ENCODE measurements at regions not wholly inside any gene's neighbourhood (a gene's known extent, or its start where the extent isn't known, plus 50 kb on each side); places are given as distances from the start of the nearest gene placed in this dataset.

DNA sequence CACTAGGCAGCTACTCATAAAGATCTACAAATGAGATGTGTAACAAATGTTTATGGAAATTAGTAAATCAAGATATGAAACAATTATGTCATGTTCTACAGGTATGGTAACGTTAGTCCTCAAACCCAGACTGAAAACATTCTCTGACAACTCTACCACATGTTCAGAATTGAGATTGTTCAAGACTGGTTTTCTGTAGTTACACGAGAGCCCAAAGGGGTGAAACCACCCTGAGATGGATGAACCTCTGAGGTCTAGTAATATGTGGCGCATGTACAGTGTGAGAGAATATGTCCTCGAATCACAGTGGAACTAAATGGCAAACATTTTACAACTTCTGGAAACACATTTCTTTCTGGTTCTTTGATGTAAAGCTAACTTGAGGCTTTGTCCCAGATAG lies 614.3 kb downstream of the ZEB2 start:
- intact Hi-C loops (cut with DNase I) = no loop called here
- no peak for DNase-seq

DNA sequence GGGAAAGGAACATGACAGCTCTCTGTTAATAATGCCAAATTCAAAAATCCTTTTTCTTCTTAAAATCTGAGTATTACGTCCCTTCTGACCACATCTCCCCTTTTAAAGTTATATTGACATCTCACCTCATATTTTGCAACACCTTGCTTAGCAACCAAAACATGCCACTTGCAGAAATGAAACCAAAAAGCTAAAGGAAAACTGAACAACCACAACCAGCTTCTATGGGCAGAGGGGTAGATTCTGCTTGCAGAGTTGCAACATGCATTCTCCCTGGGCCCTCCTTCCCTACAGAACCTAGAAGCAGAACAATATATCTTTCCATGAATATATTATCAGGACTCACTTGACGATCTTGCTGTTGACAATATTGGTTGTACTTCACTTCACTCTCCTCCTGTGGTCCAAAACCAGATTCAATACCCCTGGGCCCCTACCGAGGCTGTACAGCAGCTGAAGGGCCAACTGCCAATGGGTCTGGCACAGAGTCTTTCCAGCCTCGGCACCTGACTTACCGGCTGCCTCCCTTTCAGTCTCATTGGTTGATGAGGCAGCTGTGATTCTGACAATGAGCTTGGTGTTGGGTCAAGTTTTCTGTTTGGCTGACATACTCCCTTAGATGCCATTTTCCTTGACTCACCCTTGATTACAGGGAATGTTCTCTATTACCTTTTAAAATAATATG lies 616.6 kb downstream of the ZEB2 start:
- peak in 4 of 10 donors; percentile 6 to 62 (median 19) for DNase-seq
- intact Hi-C loops (cut with DNase I) = no loop called here

DNA sequence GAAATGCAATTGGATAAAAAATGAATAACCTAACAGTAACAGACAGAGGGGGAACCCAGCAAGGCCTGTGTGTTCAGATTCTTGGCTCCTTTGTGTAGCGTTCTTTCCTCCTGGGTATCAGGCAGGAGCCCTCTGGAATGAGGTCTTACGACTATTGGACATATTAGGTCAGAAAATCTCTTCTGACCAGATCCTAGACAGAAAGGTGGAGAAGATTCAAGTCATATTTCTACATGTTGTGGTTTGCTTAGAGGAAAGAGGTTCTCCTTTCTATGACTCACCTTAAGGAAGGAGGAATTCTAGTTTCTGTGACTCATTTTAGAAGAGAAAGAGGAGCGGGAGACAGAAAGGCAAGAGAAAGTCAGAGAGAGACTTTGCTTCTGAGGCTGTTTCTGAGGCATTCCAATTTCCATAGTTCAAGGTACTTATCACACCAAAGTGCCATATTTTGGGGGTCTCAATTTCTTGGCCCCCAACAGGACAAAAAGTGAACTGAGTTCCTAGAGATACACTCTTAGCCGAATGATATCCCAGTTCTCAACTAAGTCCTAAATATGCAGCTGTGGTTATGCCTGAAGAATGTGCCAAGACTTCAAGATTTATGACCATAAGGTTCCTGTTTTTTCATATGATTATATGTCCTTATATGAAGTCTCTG lies 618.6 kb downstream of the ZEB2 start:
- no peak for DNase-seq

DNA sequence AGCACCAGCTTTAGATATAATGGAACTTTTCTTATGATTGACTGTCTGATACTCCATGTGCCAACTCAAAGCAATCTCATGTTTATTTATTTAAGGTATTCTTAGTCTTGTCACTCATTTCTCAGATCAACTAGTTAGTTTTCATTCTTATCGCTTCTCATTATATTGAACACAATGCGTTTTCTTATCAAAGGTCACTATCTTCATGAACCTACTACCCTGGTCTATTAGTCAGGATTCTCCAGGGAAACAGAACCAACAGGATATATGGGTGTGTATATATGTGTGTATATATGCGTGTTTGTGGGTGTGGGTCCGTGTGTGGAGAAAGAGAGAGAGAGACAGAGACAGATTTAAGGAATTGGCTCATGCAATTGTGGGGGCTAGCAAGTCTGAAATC lies 619.9 kb downstream of the ZEB2 start:
- intact Hi-C loops (cut with DNase I) = no loop called here
- no peak for DNase-seq

More for the DNA sequence above, 618.6 kb downstream of the ZEB2 start:
- intact Hi-C loops (cut with DNase I) = no loop called here

DNA sequence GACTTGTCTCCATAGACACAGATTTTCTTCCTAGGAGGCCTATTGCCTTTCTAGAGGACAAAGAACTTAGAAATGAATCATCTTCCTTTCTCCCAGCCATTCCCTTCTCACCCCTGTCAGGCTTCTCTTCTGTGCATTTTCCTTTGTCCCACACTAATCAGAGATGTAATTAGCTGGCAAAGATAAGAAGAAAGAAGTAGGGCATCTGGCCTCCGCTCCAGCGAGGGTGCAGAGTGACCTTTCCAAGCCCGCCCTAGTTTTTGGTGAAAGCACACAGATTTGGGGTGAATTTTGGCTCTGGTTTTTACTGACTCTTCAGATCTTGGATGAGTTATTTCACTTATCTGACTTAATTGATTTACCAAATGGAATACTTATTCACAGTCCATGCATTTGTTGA lies 626.5 kb downstream of the ZEB2 start:
- intact Hi-C loops (cut with DNase I) = no loop called here
- DNase-seq = no peak

DNA sequence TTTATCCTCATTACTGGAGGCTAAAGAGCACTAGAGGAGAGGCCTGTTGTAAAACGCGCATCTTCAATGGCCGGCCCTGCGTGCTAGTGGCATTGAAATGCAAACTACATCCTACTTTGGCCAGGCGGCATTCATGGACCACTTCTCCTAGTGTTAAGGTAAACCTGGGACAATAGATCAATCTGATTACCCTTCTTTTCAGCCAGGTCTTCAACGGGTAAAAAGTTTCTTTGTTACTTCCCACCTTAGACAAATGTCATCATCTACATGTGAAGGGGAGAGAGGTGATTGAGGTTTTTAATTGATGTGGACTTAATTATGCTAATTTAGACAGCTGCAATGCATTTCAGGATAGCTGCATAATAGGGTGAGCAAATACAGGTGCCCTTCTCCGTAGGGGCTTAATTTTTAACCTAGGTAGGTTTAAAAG lies 628.0 kb downstream of the ZEB2 start:
- intact Hi-C loops (cut with DNase I) = no loop called here
- DNase-seq = no peak

DNA sequence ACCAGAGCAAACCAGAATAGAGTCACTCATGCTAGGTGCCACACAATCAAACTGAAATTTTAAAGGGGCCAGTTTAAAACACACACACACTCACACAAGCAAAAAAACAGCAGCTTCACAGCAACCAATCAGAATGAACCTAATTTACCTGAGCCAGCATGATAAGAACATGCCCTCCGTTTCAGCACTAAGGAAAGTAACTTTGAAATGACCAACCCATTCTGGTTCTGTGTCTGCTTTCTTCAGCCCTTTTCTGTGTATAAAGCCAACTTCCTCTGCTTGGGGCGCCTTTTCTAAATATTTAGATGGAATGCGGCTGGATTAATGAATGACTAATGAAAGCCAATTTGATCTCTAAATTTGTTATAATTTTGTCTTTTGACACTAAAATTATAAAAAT lies 629.1 kb downstream of the ZEB2 start:
- intact Hi-C loops (cut with DNase I) = no loop called here
- DNase-seq = no peak

DNA sequence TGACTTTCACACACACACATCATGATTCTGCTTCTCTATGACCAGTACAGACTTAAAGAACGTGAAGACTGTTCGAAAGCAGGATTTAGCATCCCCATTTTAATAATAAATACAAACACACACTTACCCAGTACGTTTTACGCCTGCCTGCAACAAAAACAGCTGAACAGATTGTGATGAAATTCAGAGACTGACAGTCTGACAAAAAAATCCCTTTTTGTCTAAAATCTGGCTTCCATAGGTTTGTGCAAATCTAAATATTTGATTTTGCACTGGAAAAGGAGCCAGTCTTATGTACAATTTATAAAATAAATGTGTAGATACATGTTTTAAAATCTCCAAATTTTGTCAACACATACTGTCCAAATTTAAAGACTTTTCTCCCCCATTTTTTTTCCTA lies 630.7 kb downstream of the ZEB2 start:
- DNase-seq = no peak
- intact Hi-C loops (cut with DNase I) = no loop called here

DNA sequence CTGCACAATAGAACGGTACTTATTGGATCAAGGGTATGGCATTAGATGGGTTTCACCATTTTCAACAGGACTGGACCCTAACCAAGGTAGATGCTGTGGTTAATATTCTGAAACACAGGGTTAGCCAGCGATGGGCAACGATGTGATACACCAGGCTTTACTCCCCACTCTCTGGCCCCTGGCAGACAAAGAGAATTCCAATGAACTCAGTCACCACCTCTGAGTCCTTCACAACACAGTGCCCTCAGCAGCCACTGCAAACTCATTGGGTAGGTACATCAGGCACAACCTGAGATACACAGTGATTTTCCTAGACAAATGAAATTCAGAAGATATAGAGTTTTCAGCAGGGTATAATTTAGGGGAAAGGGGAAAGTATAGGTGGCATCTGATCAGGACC lies 634.5 kb downstream of the ZEB2 start:
- DNase-seq = no peak
- intact Hi-C loops (cut with DNase I) = no loop called here

DNA sequence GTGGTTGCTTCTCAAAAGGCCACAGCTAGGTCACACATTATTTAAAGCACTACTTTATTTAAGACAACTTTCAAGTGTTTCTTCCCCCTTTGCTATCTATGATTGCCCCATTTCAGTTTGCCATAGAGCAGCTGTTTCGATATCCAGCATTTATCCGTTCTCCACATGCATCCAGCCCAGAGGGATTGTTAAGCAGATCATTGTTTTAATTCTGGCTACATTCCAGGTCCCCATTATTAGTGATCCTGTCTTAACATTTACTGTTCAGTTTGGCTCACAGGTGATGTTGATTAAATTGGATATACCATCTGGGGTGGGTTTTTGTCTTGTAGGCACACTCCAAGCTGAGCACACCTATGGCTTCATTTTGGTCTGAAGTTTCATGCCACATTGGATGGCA lies 638.7 kb downstream of the ZEB2 start:
- DNase-seq = no peak
- intact Hi-C loops (cut with DNase I) = no loop called here

DNA sequence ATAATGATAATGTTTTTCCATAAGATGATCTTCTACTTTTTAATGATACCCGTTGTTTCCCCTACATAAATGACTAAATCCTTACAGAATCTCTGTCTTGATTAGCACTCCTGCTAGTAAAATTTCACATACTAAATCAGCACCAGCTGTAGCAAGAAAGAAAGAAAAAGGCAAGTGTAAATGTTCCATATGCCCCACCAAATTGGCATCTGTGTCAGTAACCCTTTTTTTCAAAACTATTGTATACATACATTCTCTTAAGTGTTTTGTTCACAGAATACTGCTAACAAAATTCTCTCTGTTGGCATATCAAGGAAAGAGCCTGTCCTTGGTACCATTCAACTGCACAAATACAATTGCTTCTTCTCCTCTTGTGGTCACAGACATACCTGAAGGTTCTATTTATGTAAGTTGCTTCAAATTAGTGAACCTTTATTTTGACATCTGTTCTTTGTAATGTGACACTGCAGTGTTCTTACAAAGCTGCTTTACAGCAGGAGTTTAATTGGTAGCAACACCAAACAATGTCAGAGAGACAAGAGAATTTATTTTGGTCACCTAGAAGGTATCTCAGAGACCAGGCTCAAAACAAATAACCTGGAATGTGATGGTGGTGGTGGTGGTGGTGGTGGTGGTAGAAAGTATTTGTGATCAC lies 641.9 kb downstream of the ZEB2 start:
- intact Hi-C loops (cut with DNase I) = no loop called here
- no peak for DNase-seq

DNA sequence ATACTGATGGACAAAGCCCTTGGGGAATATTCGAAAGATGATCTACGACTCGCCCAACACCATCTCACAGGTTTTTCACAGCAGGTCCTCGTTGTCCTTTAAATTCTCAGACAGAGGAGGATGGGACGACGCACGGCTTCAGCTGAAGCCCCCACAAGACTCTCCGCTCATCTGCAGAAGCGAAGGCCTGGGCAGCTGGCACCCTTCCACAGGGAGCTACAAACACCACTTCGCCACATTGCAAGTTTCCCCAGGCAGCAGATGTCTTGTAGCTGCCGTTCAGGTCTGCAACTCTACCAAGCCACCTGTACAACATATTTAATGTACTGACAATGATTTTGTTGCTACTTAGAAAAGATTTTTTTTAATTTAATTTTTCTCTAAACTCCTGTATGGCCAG lies 642.9 kb downstream of the ZEB2 start:
- DNase-seq = no peak

DNA sequence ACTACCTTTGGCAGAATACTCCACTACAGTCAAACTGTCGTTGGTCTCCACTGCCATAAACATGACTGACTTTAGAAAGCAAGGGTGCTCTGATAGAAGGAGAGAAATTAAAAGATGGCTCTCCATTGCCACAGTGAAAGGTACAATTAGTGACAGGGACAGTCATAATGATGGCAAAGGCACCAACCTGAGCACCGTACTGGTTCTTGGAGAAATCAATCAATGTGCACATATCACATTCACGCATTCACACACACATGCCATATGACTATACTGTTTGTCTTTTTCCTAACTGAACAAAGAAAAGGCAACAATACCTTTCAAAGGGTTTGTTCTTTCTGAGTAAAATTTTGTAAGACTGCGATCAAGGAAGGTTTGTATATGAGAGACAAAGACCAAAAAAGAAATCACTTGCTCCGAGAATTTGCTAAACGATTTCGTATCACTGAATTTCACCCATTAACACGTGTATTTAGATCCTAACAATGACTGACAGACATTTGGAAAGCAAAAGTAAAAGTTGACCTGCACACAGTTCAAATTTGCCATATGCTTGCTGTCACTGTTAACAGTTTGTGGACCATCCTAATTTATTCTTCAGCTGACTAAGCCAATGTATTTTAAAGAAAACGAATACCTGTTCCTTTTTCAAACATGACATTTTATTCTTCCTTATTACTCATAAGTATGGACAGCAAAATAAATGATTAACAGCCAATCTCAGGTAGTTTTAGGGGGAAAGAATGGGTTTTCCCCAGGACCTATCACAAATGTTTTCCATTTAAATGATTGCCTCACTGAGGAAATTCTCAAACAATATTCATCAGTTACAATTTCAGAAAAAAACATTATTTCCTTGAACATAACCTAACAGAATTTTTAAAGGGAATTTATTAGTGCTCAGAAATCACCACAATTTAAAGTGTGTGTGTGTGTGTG lies 644.4 kb downstream of the ZEB2 start:
- intact Hi-C loops (cut with DNase I) = no loop called here
- no peak for DNase-seq

More for the DNA sequence above, 642.9 kb downstream of the ZEB2 start:
- intact Hi-C loops (cut with DNase I) = no loop called here

DNA sequence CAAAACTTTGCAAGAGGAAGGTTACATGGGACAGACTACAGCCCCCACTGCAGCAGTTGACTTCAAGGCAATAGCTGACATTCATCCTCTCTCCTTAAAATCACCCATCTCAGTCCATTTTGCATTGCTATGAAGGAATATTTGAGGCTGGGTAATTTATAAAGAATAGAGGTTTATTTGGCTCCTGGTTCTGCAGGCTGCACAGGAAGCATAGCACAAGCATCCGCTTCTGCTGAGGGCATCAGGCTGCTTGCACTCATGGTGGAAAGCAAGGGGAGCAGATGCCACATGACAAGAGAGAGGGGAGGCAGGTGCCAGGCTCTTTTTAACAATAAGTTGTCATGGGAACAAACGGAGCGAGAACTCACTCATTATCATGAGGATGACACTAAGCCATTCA lies 646.0 kb downstream of the ZEB2 start:
- intact Hi-C loops (cut with DNase I) = no loop called here
- DNase-seq = no peak

DNA sequence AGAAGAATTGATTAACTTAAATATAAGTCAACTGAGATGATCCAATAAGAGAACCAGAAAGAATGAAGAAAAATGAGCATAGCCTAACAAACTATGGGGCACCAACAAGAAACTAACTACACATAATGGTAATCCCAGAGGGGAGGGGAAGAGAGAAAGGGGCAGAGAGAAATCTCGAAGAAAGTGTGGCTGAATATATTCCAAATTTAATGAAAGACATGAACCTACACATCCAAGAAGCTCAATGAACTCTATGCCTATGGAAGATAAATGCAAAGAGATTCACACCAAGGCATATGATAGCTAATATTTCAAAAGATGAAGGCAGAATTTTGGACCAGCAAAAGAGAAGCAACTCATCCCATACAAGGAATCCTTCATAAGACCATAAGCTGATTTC lies 649.2 kb downstream of the ZEB2 start:
- intact Hi-C loops (cut with DNase I) = no loop called here
- no peak for DNase-seq

DNA sequence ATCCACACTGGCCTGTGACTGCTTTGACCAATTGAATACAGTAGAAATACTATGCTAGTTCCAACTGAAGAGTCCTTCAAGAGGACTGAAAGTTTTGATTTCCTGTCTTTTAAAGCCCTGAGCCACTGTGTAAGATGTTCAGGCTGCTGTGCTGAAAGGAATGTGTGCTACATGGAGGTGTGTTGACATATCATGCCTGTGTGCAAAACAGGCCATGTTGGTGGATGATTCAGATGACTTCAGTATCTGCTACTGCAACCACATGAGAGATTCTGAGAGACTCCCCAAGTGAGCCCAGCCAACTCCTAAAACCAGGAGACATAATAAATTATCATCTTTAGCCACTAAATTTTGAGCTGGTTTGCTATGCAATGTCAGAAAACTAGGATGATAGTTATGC lies 662.9 kb downstream of the ZEB2 start:
- intact Hi-C loops (cut with DNase I) = no loop called here
- no peak for DNase-seq

DNA sequence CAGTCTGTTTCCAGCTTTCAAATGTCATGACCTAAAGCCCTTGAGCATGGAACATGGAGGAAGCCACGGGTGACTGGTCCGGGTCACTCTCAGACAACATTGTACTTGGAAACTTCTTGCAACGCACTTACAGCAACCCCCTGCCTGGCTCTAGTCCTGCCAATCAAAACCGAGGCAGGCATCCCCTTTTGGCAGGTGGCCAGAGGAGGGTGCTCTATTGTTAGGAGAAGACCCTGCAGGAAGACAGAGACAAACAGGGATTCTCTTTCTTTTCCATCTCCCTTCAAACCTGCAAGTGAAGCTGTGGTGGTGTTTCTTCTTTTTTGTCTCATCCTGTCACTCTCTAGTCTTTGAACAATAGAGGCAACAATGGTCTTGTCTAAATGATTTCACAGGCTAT lies 667.2 kb downstream of the ZEB2 start:
- peak in 1 of 10 donors; percentile 81 for DNase-seq
- intact Hi-C loops (cut with DNase I) = no loop called here

DNA sequence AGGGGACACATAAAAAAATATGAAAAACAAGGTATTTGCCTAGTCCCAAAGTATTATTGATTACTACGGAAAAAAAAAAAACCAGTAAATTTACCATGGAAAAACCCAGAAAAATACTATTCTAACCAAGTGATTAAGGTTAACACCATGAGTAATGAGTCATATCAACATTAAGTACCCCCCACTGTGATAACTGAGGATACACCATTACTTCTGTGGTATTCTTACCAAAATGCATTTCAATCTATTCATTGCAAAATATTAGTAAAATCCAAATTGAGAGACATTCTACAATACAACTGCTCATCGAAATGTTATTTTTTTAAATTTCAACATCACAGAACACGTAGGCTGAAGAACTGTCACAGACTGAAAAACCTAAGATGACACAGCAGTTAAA lies 669.8 kb downstream of the ZEB2 start:
- intact Hi-C loops (cut with DNase I) = no loop called here
- no peak for DNase-seq

DNA sequence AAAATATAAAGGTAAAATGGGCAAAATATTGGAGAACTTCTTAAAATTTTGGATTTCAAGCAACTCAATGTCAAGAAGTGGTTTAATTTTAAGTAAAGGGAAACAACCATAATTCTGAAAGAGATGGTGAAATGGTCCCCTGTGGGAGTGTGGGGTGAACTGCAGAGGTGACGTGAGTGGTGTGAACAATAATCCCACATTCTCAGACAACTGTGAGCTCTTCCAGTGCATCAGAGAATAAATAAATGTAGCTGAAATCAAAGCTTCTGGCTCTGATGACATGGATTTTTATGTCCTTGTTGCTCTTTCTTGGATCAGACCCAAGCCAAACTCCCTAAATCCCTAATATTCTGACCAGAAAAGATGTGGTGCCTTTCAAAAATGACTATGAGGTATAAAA lies 672.7 kb downstream of the ZEB2 start:
- intact Hi-C loops (cut with DNase I) = no loop called here
- DNase-seq = no peak

DNA sequence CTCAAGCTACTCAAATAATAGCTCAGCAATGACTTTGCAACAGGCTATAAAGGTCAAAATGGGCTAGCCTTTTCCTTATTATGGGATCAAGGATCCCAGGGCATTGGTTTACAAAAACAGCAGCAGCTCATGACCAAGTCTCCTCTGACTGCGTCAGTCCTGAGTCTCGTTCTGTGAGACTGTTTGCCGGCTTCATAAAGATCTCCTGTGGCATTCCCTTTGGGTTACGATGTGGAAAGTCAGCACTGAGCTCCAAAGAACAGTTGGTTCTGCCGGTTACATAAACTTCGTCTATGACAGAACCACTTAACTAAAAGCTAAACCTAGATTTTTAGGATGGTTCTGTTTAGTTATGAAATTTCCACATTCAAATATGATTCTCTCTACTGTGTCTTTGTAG lies 674.9 kb downstream of the ZEB2 start:
- DNase-seq = no peak
- intact Hi-C loops (cut with DNase I) = no loop called here

DNA sequence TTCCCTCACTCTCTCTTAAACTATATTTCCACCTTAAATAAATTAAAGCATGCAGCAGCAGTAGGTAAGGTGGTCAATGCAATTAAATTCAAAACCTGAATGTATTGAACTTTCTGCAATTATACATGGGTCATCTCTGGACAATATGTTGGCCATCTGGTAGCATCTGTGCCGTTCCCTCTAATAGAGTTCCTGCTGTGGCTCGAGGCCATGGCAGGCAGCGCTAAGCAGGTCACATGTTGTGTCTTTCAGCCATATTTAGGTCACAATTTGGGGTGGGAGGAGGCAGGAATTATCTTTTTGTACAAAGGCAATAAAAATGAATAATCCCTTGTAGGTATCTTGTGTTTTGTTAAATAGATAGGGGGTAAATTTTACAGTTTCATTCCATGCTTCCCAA lies 676.2 kb downstream of the ZEB2 start:
- no peak for DNase-seq
- intact Hi-C loops (cut with DNase I) = no loop called here

All from posterior cingulate gyrus (tissue), 11 donors.